ENCODE measurements at regions not wholly inside any gene's neighbourhood (a gene's known extent, or its start where the extent isn't known, plus 50 kb on each side); places are given as distances from the start of the nearest gene placed in this dataset.

GRCh38 chr5:39494107-39494510, 69.3 kb upstream of the DAB2 start:
- TF ChIP-seq CTCF (IDR thresholded peaks at IDR 0.05; ENCODE audit: low read length), result no peak
- TF ChIP-seq EZH2 (IDR thresholded peaks at IDR 0.05; ENCODE audit: borderline replicate concordance, low read length), result no peak
- Histone ChIP-seq H3K27ac (ENCODE audit: low read depth, low read length, poor library complexity, severe bottlenecking) (no peak overlapping the region), H3K27me3 (ENCODE audit: insufficient read depth, low read length) (no peaks in the 10 kb centered on the region), H3K9me2 (ENCODE audit: low read depth, low read length) (no peaks in the 10 kb centered on the region), H3K36me3 (ENCODE audit: insufficient read depth, low read length) (no peaks in the 10 kb centered on the region), H3K9ac (ENCODE audit: low read length) (no peak overlapping the region), H4K20me1 (ENCODE audit: insufficient read depth, low read length) (no peaks in the 10 kb centered on the region), H3F3A (ENCODE audit: insufficient read depth, low read length) (no peaks in the 10 kb centered on the region), H3K4me2 (ENCODE audit: low read length) (no peak overlapping the region), H3K4me1 (ENCODE audit: insufficient read depth, low read length, severe bottlenecking) (no peaks in the 10 kb centered on the region), H3K9me3 (ENCODE audit: low read length) (no peaks in the 10 kb centered on the region), H3K79me2 (ENCODE audit: insufficient read depth, low read length) (no peaks in the 10 kb centered on the region), H3K4me3 (ENCODE audit: low read depth, low read length, poor library complexity, severe bottlenecking) (no peak overlapping the region), H2AFZ (ENCODE audit: low read length) (no peak overlapping the region)

DNA sequence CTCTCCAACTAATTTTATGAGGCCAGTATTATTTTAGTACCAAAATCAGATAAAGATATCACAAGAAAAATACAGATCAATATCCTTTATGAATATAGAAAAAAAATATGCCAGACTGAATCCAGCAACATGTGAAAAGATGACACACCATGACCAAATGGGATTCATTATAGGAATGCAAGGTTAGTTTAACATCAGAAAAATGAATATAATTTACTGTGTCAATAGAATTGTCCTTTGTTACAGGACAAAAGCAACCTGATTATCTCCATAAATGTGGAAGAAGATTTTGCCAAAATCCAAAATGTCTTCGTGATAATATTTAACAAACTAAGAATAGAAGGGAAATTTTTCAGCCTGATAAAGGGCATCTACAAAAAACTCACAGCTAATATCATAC, 66.4 kb upstream of the DAB2 start:
- no peak for TF ChIP-seq EZH2 (IDR thresholded peaks at IDR 0.05; ENCODE audit: borderline replicate concordance, low read length)
- H3K79me2 ChIP-seq (ENCODE audit: insufficient read depth, low read length), result no peaks in the 10 kb centered on the region
- no peaks in the 10 kb centered on the region for H3K4me1 ChIP-seq (ENCODE audit: insufficient read depth, low read length, severe bottlenecking)

DNA sequence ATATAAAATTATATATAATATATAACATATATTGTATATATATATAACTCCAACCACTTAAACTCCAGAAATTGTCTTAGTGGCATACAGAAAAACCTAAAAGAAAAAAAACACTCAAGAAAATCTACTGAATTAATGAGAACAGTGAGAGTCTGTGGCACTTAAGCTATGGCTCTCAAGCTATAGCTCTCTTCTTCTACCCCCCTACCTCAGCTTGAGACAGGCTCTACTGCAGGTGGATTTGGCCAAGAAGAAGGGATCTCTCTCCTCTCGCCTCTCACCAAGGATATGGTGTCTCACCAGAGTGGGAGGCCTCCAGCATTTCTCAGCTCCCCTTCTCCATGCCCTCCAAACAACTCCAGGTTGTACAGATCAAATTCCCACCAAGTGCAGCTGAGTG, 64.5 kb upstream of the DAB2 start:
- no peaks in the 10 kb centered on the region for H3K79me2 ChIP-seq (ENCODE audit: insufficient read depth, low read length)
- no peak overlapping the region for H2AFZ ChIP-seq (ENCODE audit: low read length)
- no peak overlapping the region for H3K4me3 ChIP-seq (ENCODE audit: low read depth, low read length, poor library complexity, severe bottlenecking)

More for the DNA sequence above, 66.4 kb upstream of the DAB2 start:
- Histone ChIP-seq H3K27ac (ENCODE audit: low read depth, low read length, poor library complexity, severe bottlenecking) (no peak overlapping the region), H3K4me3 (ENCODE audit: low read depth, low read length, poor library complexity, severe bottlenecking) (no peak overlapping the region), H3K9ac (ENCODE audit: low read length) (no peak overlapping the region), H3K4me2 (ENCODE audit: low read length) (no peak overlapping the region), H3K9me3 (ENCODE audit: low read length) (no peaks in the 10 kb centered on the region), H3K27me3 (ENCODE audit: insufficient read depth, low read length) (no peaks in the 10 kb centered on the region), H3K36me3 (ENCODE audit: insufficient read depth, low read length) (no peaks in the 10 kb centered on the region), H2AFZ (ENCODE audit: low read length) (no peak overlapping the region), H3F3A (ENCODE audit: insufficient read depth, low read length) (no peaks in the 10 kb centered on the region), H4K20me1 (ENCODE audit: insufficient read depth, low read length) (no peaks in the 10 kb centered on the region), H3K9me2 (ENCODE audit: low read depth, low read length) (no peaks in the 10 kb centered on the region)

More for the DNA sequence above, 64.5 kb upstream of the DAB2 start:
- no peaks in the 10 kb centered on the region for H3K4me1 ChIP-seq (ENCODE audit: insufficient read depth, low read length, severe bottlenecking)
- H3K27ac ChIP-seq (ENCODE audit: low read depth, low read length, poor library complexity, severe bottlenecking), result no peak overlapping the region
- H3F3A ChIP-seq (ENCODE audit: insufficient read depth, low read length), result no peaks in the 10 kb centered on the region
- no peaks in the 10 kb centered on the region for H3K36me3 ChIP-seq (ENCODE audit: insufficient read depth, low read length)
- no peak overlapping the region for H3K4me2 ChIP-seq (ENCODE audit: low read length)
- H3K27me3 ChIP-seq (ENCODE audit: insufficient read depth, low read length), result no peaks in the 10 kb centered on the region
- H3K9me2 ChIP-seq (ENCODE audit: low read depth, low read length), result no peaks in the 10 kb centered on the region
- H3K9ac ChIP-seq (ENCODE audit: low read length), result no peak overlapping the region
- no peaks in the 10 kb centered on the region for H3K9me3 ChIP-seq (ENCODE audit: low read length)
- no peaks in the 10 kb centered on the region for H4K20me1 ChIP-seq (ENCODE audit: insufficient read depth, low read length)
- no peak for TF ChIP-seq EZH2 (IDR thresholded peaks at IDR 0.05; ENCODE audit: borderline replicate concordance, low read length)
- TF ChIP-seq CTCF (IDR thresholded peaks at IDR 0.05; ENCODE audit: low read length), result no peak
